OCI-M2 (cell line): ENCODE measurements at regions not wholly inside any gene's neighbourhood (a gene's known extent, or its start where the extent isn't known, plus 50 kb on each side); places are given as distances from the start of the nearest gene placed in this dataset.

Experiments
- DNase-seq: peaks from one replicate; lab custom pipeline; 2025; ENCODE audit not compliant: unreplicated experiment; lab: John Stamatoyannopoulos, UW

DNA sequence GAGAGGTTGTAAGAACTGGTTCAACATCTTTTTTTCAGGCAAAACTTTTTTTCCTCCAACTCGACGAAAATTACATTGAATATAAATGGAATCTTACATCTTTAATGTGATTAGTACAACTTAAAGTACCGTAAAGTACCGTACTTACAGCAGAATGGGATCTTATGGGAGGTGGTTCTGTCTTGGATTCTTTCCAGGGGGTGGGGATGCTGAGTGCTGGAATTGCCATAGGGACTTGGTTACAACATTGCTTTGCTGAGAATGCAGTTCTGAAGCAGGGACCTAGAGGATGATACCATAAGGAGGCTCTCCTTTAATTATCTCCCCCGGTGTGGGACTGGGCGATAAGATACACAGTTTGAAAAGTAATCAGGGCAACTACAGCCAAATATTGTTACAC is 186.4 kb downstream of the KLF5 start:
- no peak for DNase-seq

DNA sequence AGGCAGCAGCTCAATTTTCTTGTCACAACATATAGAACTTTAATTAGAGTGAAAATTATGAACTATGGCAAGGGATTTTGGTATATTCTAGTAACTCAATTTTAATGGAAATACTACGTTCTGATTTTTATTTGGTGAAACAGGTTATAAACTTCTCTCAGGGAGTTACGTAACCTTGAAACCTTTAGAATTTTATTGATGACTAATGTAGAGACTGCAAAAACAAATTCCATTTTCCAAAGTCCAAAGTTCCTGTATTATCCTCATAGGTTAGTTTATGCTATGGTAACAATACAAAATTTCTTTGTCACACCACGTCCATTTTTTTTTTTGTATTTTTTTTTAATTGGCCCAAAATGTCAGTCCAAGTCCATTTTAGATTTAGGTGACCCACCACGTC is 185.7 kb downstream of the KLF5 start:
- no peak for DNase-seq

DNA sequence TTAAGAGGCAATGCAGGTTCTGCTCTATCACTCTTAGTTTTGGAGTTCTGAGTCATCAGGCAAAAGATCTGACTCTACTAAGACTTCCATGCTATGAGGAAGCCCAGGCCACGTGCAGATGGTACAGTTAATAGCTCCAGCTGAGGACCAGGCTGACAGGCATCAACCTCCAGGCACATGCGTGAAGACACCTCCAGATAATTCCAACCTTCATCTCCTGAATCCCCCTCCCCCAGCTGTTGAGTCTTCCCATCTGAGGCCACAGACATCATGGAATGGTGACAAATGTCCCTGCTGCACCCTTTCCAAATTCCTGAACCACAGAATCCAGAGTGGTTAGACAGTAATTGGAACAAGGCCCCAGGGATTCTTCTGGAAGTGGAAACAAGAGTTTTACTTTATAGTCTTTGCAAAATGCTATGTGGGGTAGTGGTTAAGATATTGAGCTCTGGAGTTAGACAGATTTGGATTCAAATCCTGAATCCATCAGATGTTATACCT is 183.8 kb downstream of the KLF5 start:
- no peak for DNase-seq

DNA sequence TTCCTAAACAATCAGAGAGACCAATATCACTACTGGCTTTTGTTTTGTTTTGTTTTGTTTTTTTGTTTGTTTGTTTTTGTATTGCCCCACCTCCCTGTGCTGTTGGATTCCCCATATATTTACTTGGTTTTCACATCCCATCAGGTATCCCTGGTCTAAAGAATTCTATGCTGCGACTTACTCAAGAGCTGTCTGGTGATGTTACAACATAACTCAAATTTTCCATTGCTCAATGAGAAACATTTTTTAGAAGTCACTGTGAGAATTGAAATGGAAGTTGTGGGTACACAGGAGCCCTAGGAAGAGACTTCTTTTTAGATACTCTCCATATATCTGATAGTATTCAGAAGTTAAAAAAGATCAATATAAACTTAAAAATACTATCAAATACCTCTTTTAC is 181.4 kb downstream of the KLF5 start:
- DNase-seq: no peak

DNA sequence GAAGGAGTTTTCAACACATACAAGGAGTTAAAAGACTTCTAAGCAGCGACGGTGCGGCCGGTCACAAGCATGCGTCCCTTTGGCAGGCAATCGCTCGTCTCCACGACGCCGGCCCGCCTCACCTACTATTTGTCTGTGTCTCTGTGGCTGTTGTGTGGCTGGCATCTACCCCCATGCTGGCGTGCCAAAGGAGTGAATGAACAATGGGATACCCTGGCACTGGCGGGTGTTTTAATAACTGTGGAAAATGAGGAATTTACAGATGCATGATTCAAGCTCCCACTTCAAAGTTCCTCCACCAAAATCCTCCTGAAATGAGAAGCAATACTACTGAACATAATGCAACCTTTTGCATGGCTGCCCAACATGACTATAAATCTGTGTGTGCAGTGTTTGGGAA is 176.6 kb downstream of the KLF5 start:
- no peak for DNase-seq

DNA sequence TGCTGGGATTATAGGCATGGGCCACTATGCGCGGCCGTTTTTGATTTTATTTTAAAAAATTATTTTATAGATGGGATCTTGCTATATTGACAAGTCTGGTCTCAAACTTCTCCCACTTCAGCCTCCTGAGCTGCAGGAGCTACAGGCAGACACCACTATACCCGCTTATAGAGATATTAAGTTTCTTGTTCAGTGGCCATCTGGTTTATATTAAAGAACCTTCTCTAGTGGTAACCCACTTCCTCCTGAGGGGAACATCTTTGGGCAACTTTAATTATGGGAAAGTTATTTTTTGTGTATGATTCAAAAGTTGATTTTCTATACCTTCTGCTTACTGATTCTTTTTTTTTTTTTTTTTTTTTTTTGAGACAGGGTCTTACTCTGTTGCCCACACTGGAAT is 172.7 kb downstream of the KLF5 start:
- DNase-seq: no peak

DNA sequence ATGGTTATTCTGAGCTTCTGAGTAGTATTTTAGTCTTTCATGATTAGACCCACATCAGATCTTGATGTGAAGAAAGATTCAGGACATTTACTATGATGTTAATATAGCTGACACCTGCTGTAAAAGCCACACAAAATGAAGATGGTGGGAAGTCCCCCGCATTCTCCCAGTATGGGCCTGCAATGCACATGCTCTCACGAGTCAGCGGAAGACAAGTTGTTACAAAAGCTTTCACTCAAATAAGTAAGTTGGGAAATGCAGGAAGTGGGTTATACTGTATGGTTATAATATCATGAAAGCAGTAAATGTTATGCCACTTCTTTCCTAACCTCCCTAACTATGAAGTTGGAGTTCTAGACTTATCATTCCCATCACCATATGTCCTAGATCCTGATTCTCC is 171.9 kb downstream of the KLF5 start:
- DNase-seq: no peak

DNA sequence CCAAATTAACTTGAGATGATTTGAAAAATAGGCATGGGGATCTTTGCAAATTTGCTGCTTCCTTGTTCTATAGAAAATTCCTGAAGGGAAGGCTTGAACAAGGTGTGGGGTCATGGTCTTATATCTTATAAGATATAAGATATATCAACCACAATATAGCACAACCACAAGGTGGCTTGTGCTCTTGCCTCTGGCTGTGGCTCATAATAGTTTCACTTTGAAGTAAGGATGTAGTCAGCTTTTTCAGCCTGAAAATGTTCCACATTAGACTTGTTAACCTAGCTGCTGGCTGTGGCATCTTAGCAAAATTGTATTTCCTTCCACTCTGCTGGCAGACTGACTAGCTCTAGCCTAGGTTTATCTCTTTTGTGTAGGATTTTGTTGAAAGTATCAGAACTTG is 169.7 kb downstream of the KLF5 start:
- no peak for DNase-seq

DNA sequence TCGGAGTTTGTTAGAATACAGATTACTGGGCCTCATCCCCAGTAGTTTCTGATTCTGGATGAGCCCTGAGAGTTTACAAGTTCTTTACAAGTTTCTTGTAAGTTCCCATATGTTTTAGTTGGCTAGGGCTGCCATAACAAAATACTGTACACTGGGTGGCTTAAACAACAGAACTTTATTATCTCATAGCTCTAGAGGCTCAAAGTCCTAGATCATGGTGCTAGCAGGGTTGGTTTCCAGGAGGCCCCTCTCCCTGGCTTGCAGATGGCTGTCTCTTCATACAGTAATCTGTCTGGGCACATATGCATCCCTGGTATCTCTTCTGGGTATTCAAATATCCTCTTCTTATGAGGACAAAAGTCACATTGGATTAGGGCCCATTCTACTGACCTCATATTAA is 167.2 kb downstream of the KLF5 start:
- DNase-seq: no peak

DNA sequence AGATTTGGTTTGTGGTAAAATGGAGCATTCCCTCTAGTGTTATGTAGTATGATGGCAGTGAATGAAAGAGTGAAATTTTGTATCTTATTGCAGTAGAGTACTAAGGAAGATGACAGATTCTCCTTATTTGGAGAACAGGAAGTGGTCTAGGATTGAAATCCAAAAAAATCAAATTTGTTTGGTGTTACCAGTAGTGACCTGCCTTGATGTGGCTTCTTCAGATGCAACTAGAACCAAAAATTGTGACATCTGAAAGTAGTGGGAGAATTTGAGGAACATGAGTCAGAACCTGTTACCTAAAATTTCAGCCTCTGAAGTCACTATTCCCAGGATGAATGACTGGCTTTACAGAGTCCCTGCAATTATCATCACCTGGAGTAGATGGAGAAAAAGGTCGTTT is 165.9 kb downstream of the KLF5 start:
- DNase-seq: no peak

DNA sequence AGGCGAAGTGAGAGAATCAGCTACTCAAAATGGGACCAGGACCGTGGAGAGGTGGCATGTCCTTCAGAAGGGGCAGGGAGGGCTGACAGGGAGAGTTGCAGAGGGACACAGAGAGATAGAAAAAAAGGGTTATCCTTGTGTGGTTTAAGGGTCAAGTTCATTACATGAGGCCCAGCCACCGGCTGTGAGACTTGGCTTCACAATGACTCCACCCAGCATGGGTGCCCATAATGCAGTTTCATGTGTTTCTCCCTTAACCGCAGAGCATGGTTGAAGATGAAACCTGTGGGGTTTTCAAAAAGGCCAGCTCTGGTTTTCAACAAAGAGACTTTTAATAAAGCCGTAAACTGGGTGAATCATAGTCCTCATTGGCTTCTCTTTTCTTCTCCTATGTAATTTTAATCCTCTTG is 164.6 kb downstream of the KLF5 start:
- DNase-seq: no peak

DNA sequence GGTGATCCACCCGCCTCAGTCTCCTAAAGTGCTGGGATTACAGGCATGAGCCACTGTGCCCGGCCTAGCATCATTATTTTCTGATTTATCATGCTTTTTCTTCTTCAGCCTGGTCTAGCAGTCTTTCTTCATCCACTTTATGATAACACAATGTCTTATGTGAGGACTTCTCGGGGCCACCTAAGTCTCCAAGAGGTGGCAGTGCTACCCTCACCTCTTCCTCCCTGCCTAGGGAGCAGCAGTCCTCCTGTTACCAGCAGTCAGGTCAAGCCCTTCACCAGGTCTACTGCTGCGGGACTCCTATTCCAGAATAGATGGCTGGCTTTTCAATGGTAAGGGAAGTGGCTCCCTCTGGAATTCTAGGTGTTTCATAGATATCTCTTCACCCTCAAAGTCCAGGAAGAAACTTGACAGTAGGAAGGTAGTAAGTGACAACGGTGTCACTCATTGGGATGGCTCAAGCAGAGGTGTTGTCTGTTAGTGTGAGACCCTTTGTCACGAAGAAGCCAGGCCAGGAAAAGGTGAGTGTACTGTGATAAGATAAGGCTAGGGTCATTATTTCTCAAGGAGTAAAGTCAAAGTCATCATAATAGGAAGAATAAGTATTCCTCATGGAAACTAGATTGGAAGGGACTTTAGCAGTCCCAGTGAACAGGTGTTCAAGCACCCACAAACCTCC is 164.0 kb downstream of the KLF5 start:
- no peak for DNase-seq

DNA sequence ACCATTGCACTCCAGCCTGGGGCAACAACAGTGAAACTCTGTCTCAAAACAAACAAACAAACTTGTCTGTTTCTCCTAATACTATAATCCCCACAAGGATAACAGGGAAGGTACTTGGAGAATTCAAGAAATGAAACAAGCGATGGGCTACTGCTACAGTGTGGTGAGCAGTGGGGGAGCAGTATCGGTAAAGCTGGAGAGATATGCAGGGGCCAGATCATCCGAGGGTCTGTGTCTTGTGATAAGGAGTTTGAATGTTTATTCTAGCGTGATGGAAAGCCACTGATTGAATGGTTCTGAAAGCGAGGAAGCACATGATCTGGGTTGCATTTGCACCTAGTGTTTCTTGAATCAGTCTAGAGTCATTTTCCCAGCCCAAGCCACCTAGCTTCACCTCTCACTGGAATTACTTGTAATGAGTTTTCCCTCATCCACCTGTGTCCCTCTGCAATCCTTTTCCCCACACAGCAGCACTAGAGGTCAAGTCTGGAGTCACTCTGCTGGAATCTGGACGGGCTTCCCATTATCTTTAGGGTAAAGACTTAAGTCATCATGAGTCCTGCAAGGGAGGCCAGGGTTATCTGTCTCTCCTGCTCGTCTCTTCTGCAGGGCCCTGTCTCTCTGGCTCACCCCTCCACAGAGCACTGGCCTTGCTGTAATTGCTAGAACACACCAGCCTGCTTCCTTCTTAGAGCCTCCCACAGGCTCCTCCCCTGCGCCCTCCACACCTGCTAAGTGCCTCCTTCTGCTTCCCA is 162.3 kb downstream of the KLF5 start:
- DNase-seq: peak; percentile 62

DNA sequence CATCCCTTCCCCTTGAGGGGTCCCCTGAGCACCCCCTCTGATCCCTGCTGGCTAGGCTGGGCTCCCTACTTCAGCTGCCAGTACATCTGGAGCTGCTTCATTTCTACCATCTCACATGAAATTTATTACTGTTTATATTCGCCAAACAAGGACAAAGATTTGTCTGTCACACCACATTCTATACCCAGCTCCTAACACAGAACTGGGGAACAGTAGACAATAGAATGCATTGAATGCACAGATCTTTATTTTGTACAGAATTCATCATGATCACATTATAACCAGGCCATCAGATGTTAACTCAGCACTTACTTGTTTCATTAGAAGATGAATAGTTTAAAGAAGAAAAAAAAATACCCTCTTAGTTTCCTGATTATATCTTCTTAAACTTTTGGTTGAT is 159.4 kb downstream of the KLF5 start:
- no peak for DNase-seq

DNA sequence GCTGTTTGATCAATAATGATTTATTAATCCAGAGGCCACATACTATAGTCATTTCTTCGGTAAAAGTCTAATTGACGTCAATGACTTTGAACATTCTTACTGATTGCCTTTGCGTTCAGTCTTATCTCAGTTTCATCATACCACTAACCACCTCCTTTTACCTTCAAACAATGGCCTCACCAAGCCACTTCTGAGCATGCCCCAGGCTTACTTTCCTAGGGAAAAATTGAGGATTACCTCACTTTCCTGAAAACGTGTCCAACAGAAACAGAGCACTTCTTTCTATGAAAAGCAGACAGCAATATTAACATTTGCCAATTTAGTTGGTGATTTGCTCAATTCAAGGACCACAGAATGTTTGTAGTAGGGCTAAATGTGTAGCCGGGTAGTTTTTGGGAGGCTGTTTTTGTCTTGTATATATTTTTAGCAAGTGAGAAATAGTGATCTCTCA is 157.6 kb downstream of the KLF5 start:
- DNase-seq: no peak

DNA sequence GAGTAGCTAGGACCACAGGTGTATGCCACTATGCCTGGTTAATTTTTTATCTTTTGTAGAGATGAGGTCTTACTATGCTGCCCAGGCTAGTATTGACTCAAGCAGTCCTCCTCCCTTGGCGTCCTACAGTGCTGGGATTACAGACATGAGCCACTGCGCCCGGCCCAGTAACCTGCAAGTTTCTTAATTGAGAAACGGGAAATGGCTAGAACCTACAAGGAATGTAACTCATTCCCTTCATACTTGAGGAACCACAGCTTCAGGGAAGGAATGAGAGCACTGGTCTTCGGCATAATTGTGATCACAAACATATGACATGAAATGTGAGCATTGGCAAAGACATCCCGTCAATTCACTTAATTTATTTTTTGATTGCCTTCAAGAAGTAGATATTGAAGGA is 157.0 kb downstream of the KLF5 start:
- no peak for DNase-seq

DNA sequence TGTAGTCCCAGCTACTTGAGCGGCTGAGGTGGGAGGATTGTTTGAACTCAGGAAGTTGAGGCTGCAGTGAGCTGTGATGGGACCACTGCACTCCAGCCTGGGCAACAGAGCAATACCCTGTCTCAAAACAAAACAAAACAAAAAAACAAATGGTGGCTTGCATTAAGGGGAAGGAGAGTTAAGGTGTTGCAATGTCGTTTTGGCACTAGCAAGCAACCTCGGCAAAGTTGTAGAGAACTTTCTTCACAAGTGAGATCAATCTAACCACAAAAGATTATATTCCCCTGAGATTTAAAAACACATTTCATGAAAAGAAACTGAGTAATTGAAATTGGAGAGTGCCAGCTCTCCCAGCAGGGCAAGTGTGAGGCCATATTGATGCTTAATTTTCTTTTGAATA is 153.7 kb downstream of the KLF5 start:
- DNase-seq: no peak

DNA sequence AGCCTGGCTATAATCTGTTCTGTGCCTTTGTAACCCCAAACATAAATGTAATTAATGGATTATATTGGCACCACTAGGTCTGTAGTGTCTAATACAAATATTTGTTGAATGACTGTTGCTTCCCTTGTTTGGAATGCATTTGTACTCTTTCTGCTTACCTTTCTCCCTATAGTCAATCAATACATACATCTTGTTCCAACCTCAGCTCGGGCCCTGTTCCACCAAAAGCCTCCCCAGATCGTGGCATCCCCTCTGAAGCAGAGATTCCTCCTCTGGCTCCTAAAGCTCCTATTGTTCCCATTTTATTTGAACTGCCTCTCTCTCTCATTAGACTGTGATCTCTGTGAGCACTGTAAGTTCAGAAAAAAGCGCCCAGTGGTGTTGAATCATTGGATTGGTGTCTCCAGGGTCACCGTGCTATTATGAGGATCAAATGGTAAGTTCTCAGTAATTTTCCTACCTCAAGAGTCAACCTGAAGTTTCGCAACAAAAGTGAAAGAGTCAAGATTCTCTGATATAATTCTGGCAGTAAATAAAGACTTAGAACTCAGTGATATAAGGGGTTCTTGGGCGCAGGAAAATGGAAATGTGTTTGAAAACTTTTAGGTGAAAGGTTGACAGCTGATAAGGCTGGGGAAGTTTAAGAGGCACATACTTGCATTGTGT is 151.5 kb downstream of the KLF5 start:
- DNase-seq: no peak

DNA sequence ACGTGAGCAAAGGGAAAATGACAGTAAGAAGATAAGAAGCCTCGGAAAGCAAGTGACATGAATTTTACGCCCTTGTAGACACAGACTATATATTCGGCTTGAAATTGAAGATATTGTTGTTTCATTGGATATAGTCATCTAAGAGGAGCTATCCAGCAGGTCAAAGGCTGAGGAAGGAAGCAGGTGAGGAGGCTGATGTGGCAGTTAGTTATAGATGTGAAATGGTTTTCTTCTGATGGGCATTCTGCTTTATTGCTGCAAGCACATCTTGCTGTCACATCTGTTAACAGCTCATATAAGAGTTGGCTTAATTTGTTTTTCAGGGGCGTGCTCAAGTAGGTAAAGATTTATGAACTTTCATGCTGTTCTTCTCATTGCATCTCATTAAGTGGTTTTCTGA is 146.1 kb downstream of the KLF5 start:
- no peak for DNase-seq

DNA sequence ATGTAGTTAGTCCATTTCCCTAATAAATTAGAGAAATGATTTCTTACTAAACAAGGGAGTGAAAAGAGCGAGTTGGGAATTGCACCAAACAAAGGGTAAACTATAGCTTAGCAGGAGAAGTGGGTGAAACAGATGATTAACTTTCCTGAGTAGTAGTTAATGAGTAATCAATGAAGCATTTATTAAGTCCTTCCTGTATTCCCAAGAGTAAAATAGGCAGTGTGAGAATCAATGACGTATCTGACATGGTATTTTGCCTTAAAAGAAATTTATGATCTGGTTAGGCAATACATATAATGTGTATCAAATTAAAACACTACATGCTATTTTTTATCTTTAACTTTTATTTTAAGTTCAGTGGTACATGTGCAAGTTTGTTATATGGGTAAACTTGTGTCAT is 142.8 kb downstream of the KLF5 start:
- no peak for DNase-seq

DNA sequence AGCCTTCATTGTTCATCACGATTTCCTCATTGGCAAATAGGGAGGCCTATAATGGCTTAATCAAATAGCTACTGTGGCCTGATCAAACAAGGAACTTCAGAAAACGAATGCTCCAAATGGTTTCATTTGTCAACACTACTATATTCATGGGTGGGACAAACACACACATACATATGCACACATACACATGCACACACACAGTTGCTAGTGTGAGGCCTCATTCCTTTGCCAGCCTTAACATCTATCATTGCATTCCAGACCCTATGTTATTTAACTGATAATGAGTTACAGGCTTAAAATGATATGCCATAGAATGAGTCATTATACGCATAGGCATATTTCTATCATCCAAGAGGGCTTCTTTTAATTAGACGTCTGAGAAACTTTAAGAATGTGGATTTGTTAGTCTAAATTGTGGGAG is 140.2 kb downstream of the KLF5 start:
- no peak for DNase-seq

DNA sequence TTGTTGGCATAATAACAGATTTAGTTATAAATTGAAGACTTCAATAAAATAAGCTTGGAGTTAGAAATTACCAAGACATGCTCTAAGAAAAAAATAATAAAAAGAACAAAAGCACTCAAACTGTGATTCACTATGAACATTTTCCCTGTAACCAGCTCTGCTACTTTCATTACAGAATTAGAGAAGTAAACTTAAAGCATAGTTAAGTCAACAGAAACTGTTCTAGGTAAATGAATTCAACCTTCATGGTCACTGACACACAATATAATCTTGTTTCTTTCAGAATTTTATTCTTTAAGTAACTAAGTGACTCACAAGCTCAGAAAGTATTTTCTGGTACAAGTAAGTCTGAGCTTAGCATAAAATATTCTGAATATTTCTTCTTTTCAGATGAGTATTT is 136.3 kb downstream of the KLF5 start:
- no peak for DNase-seq
